ENCODE measurements at regions not wholly inside any gene's neighbourhood (a gene's known extent, or its start where the extent isn't known, plus 50 kb on each side); places are given as distances from the start of the nearest gene placed in this dataset.
A peak's percentile ranks its signal among the peaks of the same experiment; 100 is the strongest.
"Not testable (repeated sequence)": the region's sequence is repeated elsewhere in the genome, so short reads cannot be mapped to it uniquely, and the experiment has no call there.

DNA sequence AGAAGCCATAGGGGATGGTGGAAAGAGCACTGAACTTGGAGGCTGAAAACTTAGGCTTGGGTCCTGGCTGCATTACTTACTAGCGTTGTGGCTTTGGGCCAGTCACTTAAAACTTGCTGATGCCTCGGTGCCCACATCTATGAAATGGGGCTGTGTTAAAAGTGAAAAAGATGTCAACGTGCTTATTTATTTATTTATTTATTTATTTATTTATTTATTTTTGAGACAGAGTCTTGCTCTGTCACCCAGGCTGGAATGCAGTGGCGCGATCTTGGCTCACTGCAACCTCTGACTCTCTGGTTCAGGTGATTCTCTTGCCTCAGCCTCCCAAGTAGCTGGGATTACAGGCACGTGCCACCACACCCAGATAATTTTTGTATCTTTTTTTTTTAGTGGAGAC, 94.3 kb downstream of the MRM1 start:
- not testable (repeated sequence) for DNase-seq (ENCODE audit: low spot score)

- DNase-seq (ENCODE audit: low spot score) = no peak
These were observed 95.4 kb downstream of the MRM1 start for GRCh38 chr17:36696805-36697204.

- DNase-seq (ENCODE audit: low spot score) = no peak
These were observed 96.6 kb downstream of the MRM1 start for GRCh38 chr17:36697903-36698530.

DNA sequence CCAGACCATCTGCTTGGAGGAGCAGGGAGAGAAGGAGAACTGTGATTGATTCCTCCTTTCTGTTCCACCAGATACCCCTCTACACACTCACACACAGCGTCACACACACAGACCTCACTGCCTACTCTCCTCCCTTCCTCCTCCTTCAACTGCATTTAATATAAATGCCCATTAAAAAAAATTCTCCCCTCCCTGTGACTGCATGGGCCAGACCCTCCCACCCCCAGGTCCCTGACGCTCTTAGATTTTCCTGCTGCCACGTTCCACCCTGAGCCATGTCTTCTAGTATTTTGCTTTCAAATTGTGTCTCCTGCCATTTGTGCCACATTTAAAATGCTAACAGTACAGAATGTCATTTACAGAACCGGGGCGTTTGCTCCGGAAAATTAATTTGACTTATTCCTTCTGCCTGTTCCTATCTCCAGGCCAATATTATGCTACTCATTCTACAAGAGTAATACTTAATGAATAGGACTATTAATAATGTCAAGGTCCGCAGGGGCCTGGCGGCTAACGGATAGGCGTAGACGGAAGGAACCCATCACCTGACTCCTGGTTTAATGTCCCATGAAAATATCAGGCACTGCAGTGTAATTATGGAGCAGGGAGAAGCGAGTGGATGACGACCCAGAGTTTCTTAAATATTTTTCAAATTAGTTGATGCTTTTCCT, 100.2 kb downstream of the MRM1 start:
- no peak for DNase-seq (ENCODE audit: low spot score)

DNA sequence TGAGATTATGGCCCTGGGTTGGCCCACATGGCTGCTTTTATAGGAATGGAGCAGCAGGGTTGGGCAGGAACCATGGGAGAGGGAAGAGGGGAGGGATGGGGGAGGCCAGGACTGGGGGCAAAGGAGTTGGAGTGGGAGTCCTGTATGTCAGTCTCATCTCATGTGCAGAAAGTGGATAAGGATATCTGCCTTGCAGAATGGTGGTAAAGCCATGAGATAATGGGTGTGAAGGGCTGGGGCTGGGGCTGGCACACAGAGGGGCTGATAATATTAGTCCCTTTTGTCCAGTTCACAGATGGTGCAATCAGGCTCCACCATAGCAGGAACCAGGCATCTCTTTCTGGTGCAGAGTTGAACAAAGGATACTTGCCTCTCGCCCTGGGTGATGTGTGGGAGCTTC, 101.3 kb downstream of the MRM1 start:
- no peak for DNase-seq (ENCODE audit: low spot score)

DNA sequence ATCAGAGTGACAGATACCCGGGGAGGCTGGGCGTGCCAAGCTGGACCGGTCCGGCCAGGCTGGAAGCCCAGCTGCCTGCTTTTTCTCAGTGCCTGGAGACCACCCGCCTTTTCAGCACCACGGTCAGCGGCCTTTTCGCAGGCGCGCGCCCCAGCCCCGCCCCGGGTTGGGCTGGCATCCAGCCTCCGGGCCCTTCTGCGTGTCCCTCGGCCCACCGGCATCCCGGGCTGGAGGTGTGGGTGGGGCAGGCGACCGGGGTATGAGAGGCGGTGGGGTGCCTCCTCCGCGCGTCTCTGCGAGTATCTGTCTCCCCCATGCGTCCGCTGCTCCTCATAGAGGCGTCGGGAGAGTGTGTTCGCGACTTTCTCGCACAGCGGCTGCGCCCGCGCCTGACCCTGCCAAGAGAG, 102.5 kb downstream of the MRM1 start:
- no peak for DNase-seq (ENCODE audit: low spot score)

- no peak for DNase-seq (ENCODE audit: low spot score)
These were observed 104.0 kb downstream of the MRM1 start for GRCh38 chr17:36705283-36705795.

DNA sequence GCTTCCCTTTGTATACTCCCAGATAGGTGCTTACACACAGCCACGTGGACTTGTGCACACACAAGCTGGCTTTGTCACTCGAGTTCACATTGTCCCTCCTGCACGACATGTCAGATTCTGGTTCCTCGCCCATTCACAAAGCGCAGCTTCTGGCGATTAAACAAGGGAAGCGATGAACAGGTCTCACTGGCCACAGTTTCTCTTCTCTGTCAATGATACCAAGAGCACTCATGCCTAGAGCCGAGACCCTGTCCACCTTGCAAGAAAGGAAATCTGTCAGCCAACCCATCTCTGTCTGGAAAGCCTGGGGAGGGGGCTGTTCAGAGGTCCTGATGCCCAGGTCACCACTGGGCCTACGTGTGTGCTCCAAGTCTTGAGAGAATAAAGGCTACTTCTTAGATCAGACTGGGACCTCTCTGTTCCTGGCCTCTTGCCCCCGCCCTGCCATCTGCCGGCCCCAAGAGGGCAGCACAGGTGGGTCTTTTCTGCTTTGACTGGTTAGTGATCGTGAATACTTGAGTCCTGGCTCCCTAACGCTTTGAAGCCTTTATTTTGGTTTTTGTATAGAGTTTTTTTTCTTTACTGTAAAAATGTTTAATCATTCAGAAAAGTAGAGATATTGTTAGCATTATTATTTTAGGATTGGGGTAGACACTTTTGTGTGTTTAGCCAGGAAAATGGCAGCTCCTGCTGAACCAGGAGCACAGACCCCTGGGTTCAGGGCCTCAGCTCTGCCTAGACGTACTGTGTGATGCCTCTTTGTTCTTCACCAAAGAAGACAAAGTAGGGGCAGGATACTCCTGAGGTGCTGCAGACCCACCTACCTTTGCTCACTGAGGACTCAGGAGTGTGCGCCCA, 104.7 kb downstream of the MRM1 start:
- no peak for DNase-seq (ENCODE audit: low spot score)

GRCh38 chr17:36707904-36708303, 106.5 kb downstream of the MRM1 start:
- DNase-seq (ENCODE audit: low spot score) = no peak

GRCh38 chr17:36714789-36715188, 113.4 kb downstream of the MRM1 start:
- DNase-seq (ENCODE audit: low spot score) = no peak

DNA sequence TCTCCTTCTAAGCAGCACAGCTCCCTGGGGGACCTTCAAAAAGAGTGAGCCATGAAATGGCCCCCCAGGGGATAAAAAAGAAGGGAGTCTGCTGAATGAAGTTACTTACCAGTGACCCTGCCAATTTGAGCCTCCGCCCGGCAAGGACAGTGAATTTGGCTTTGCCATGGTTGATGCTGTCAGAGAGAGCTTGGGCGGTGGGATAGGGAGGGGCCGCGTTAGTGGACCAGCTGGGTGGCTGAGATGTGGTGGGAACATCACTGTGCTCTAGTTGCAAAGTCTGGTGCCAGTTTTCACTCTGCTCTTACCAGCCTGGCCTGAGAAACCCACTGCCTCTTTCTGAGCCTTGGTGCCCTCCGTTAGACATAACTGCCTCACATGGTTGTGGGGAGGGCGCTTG, 114.6 kb downstream of the MRM1 start:
- DNase-seq (ENCODE audit: low spot score) = no peak

- no peak for DNase-seq (ENCODE audit: low spot score)
These were observed 115.7 kb downstream of the MRM1 start for GRCh38 chr17:36717088-36717487.

DNA sequence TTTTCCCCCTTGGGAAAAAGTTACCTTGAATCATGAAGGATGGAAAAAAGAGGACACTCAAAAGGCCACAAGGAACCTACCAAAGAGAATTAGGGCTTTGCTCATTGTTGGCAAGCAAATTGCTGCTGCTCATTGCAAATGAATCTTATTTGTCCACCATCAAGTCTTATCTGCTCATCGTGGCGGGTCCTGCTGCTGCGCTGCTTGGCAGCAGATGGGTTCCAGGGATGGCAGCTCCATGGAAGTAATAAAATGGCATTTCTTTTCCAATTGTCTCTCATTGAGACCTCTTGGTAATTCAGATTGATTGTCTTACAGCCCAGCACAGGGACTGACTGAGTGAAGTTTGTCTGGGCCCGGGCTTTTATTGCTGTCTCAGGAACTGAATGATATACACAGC, 118.7 kb downstream of the MRM1 start:
- no peak for DNase-seq (ENCODE audit: low spot score)

DNA sequence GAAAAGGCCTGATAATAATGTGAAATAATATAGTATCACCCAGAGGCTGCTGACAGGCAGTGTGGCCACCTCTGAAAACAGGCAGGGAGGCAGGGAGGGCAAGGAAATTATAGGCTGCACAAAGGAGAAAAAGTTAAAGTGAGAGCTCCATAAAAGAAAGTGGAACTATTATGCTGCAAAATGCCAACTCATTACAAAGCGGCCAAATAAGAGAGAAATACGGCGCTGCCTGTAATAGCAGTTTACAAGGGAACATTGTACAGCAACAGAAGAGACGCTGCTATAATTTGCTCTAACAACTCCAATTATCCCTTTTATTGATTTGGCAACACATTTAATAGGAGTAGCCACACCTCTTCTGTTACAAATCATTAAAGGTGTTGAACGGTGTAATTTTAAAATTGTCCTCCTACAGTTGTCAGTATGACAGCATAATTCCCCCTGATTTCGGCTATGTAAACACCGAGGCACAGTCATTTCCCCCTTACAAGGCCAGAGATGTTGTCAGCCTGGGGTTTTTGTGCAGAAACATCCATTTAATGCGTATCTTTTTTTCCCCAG, 120.3 kb downstream of the MRM1 start:
- DNase-seq (ENCODE audit: low spot score) = peak; percentile 23

GRCh38 chr17:36722121-36722902, 120.9 kb downstream of the MRM1 start:
- DNase-seq (ENCODE audit: low spot score) = peak; percentile 39

DNA sequence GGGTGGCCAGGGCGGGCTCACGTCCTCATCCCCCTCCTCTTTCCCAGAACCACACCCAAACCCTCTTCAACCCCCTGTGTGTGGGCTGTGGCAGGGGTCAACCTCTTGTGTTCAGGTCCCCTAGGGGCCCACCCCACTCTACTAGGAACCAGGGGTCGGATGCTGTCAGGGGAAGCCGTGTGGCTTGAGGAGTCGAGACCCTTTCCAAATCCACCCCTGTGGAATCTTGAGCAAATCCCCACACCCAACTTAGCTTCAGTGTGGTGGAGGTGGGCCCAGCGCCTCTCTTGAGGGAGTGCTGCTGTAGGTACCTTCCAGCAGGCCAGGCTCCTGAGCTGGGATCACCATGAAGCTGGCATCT, 121.5 kb downstream of the MRM1 start:
- no peak for DNase-seq (ENCODE audit: low spot score)

DNA sequence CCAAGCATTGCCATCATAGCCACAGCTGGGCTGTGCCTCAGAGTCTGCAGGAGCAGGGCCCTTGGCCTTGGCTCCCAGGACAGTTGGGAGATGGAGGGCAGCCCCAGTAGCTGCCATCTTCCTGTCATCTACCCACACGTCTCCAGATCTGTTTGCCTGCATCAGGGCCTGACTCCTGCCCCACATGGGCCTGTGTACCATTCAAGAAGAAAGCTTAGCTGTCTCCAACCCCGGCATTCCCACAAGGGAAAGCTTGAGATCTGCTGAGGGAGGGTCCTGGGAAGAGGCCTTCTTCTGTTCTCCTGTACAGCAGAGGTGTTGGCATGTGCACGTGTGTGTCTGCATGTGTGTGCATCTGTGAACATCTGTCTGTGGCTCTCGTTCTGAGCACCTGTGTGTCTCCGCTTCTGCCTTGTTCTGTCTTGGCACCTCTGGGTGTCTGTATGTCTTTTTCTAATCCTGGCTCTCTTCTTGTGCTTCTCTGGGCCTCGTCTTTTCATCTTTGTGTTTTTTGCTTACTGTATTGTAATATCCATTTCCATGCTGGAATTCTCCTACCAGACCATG, 122.2 kb downstream of the MRM1 start:
- DNase-seq (ENCODE audit: low spot score) = no peak

DNA sequence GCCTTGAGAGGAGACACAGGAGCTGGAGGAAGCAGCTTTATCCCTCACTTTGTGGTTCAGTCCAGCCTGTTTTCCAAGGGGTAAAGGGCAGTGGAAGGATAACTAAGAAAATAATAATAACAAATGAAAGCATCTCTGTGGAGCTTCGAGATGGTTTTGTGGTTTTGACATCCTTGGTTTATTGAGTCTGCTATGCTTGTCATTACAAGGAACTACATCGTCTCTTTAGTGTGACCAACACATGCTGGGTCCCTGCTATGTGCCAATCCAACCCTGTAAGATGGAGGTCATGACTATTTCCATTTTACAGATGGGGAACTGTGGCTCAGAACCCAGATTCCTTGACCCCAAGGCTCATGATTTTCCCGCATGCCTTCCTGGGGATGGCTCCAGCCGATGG, 124.8 kb downstream of the MRM1 start:
- no peak for DNase-seq (ENCODE audit: low spot score)

GRCh38 chr17:36727052-36727451, 125.7 kb downstream of the MRM1 start:
- DNase-seq (ENCODE audit: low spot score) = no peak

DNA sequence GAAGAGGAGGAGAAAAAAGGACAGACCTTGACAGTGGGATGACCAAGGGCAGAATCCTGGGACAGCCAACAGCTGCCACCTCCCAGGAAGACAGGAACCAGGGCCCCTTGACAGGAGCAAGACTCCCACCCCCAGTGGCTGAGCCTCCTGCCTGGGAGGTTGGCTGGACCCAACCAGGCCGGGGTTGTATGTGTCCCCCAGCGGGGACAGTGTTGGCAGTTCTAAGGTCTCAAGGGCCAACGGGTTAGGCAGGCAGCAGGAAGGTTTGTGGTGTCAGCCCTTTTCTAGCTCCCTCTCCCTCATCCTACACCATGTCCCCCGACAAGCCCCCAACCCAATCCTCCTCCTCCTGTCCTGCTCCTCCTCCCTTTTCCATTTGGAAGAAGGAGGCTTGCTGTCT, 126.2 kb downstream of the MRM1 start:
- no peak for DNase-seq (ENCODE audit: low spot score)

All from putamen (tissue), 1 donor.